IMR-90 (cell line): ENCODE measurements at regions not wholly inside any gene's neighbourhood (a gene's known extent, or its start where the extent isn't known, plus 50 kb on each side); places are given as distances from the start of the nearest gene placed in this dataset.

Experiments
- ATAC-seq: fragments of 200-7000 bp; cut with Tn5 transposase; 2 replicates; pipeline ENCODE4 v1.9.1; 2020; ENCODE audit warnings: low read depth, mild to moderate bottlenecking, moderate library complexity
- BruUV-seq: library from RNA; stranded (reverse); fragments of 400-500 nt; replicated peaks from 2 replicates; lab custom pipeline; 2021; lab: Mats Ljungman, UMichigan
- CTCF ChIA-PET: fragments of 300-600 bp; formaldehyde crosslinking; extraction: SDS; loops from one replicate; lab custom pipeline; 2021; ENCODE audit warnings: antibody characterized with exemption; lab: Yijun Ruan, JAX
- POLR2A ChIA-PET: fragments of 300-600 bp; sonication (Branson Sonifier 250); formaldehyde crosslinking; loops from one replicate; lab custom pipeline; 2022; ENCODE audit warnings: antibody characterized with exemption; ENCODE audit not compliant: unreplicated experiment; lab: Charles Lee
- DNase-seq: peaks from one replicate; pipeline ENCODE4 v3.0.0; 2013
- H2AFZ ChIP-seq: replicated peaks from 2 replicates; pipeline ENCODE3; 2013; ENCODE audit warnings: low read length, mild to moderate bottlenecking; ENCODE audit not compliant: poor library complexity
- H2AK5ac ChIP-seq: 2 replicates; pipeline ENCODE4 v1.6.1; 2013; ENCODE audit warnings: low read depth, low read length, inconsistent platforms
- H2AK9ac ChIP-seq: replicated peaks from 2 replicates; pipeline ENCODE3; 2013; ENCODE audit warnings: mild to moderate bottlenecking, low read depth, low read length, moderate library complexity; ENCODE audit not compliant: poor library complexity
- H2BK120ac ChIP-seq: 2 replicates; pipeline ENCODE4 v1.6.1; 2013; ENCODE audit warnings: low read depth, low read length, inconsistent platforms
- H2BK15ac ChIP-seq: 3 replicates; pipeline ENCODE4 v1.6.1; 2013; ENCODE audit warnings: low read depth, low read length, inconsistent platforms
- H2BK20ac ChIP-seq: 2 replicates; pipeline ENCODE4 v1.6.1; 2013; ENCODE audit warnings: low read depth, mild to moderate bottlenecking, inconsistent platforms, low read length, moderate library complexity
- H2BK5ac ChIP-seq: 2 replicates; pipeline ENCODE4 v1.6.1; 2013; ENCODE audit warnings: mild to moderate bottlenecking, low read depth, low read length, inconsistent platforms; ENCODE audit not compliant: poor library complexity, severe bottlenecking
- H3K14ac ChIP-seq: replicated peaks from 2 replicates; pipeline ENCODE4 v1.6.1; 2013; ENCODE audit warnings: low read depth, low read length, inconsistent platforms
- H3K18ac ChIP-seq: 2 replicates; pipeline ENCODE4 v1.6.1; 2013; ENCODE audit warnings: low read depth, low read length, control low read depth
- H3K23ac ChIP-seq: 2 replicates; pipeline ENCODE4 v1.6.1; 2013; ENCODE audit warnings: low read depth, low read length, inconsistent platforms
- H3K27ac ChIP-seq: 2 replicates; pipeline ENCODE4 v1.5.1; 2013; ENCODE audit warnings: mild to moderate bottlenecking, control low read depth, low read length; ENCODE audit not compliant: insufficient read depth
- H3K27me3 ChIP-seq: 2 replicates; pipeline ENCODE4 v1.6.1; 2013; ENCODE audit warnings: low read length; ENCODE audit not compliant: control insufficient read depth, insufficient read depth
- H3K36me3 ChIP-seq: 2 replicates; pipeline ENCODE4 v1.6.1; 2013; ENCODE audit warnings: low read length, mixed read lengths; ENCODE audit not compliant: control insufficient read depth, insufficient read depth
- H3K4ac ChIP-seq: 2 replicates; pipeline ENCODE4 v1.6.1; 2013; ENCODE audit warnings: low read depth, low read length, inconsistent platforms
- H3K4me1 ChIP-seq: 2 replicates; pipeline ENCODE4 v1.6.1; 2013; ENCODE audit warnings: low read length, mixed read lengths; ENCODE audit not compliant: control insufficient read depth, insufficient read depth
- H3K4me2 ChIP-seq: 2 replicates; pipeline ENCODE4 v1.6.1; 2013; ENCODE audit warnings: low read depth, mild to moderate bottlenecking, control low read depth, low read length, moderate library complexity
- H3K4me3 ChIP-seq: 2 replicates; pipeline ENCODE4 v1.5.1; 2013; ENCODE audit warnings: low read depth, mild to moderate bottlenecking, control low read depth, low read length, moderate library complexity; ENCODE audit not compliant: insufficient read depth
- H3K56ac ChIP-seq: 2 replicates; pipeline ENCODE4 v1.6.1; 2013; ENCODE audit warnings: low read length, inconsistent platforms; ENCODE audit not compliant: insufficient read depth; ENCODE audit errors: extremely low read depth
- H3K79me1 ChIP-seq, 2 experiments: 2 replicates each; pipeline ENCODE4 v1.6.1; 2013; ENCODE audit warnings: low read length in 2 of 2, inconsistent platforms in 1 of 2, low read depth in 1 of 2
- H3K9ac ChIP-seq: 2 replicates; pipeline ENCODE4 v1.6.1; 2013; ENCODE audit warnings: low read depth, low read length, control low read depth
- H3K9me1 ChIP-seq: 2 replicates; pipeline ENCODE4 v1.6.1; 2013; ENCODE audit warnings: low read length, inconsistent platforms; ENCODE audit not compliant: insufficient read depth
- H3K9me3 ChIP-seq: 2 replicates; pipeline ENCODE4 v1.6.1; 2013; ENCODE audit warnings: low read length; ENCODE audit not compliant: control insufficient read depth, insufficient read depth
- H4K20me1 ChIP-seq: 2 replicates; pipeline ENCODE4 v1.6.1; 2013; ENCODE audit warnings: low read length, inconsistent platforms; ENCODE audit not compliant: insufficient read depth
- H4K5ac ChIP-seq: 2 replicates; pipeline ENCODE4 v1.6.1; 2013; ENCODE audit warnings: mild to moderate bottlenecking, low read depth, low read length, control low read depth
- H4K8ac ChIP-seq, 2 experiments: 2 replicates each; pipeline ENCODE4 v1.6.1; 2013; ENCODE audit warnings: low read depth in 2 of 2, low read length in 2 of 2, control low read depth in 1 of 2, inconsistent platforms in 1 of 2
- H4K91ac ChIP-seq: 2 replicates; pipeline ENCODE4 v1.6.1; 2013; ENCODE audit warnings: low read depth, low read length, inconsistent platforms; ENCODE audit not compliant: insufficient read depth
- BHLHE40 ChIP-seq: fragments of 150-350 bp; IDR thresholded peaks from 2 replicates; pipeline ENCODE4 v1.6.1; 2016; ENCODE audit warnings: mild to moderate bottlenecking, low read depth, low read length
- CEBPB ChIP-seq: IDR thresholded peaks from 2 replicates; pipeline ENCODE4 v1.6.1; 2012; ENCODE audit warnings: low read depth, low read length, improper control_type of control experiment
- CHD1 ChIP-seq: IDR thresholded peaks from 2 replicates; pipeline ENCODE4 v1.6.1; 2012; ENCODE audit warnings: low read depth, low read length, improper control_type of control experiment
- MAFK ChIP-seq: IDR thresholded peaks from 2 replicates; pipeline ENCODE4 v1.6.1; 2012; ENCODE audit warnings: low read depth, low read length, improper control_type of control experiment
- MXI1 ChIP-seq: IDR thresholded peaks from 2 replicates; pipeline ENCODE4 v1.6.1; 2012; ENCODE audit warnings: low read depth, mild to moderate bottlenecking, low read length, moderate library complexity, borderline replicate concordance
- RAD21 ChIP-seq: IDR thresholded peaks from 2 replicates; pipeline ENCODE4 v1.6.1; 2012; ENCODE audit warnings: low read length, improper control_type of control experiment
- RFX5 ChIP-seq: IDR thresholded peaks from 2 replicates; pipeline ENCODE4 v1.8.0; 2012; ENCODE audit warnings: low read depth, mild to moderate bottlenecking, low read length, moderate library complexity
- SMC3 ChIP-seq: fragments of 150-350 bp; IDR thresholded peaks from 2 replicates; pipeline ENCODE4 v1.6.1; 2016; ENCODE audit warnings: low read depth, mild to moderate bottlenecking, antibody characterized with exemption, low read length, moderate library complexity
- WGBS, 2 experiments: methylation state at CpG; one replicate each; pipeline versions ENCODE4 v1.1.5 to v1.1.7; 2013; ENCODE audit warnings: missing lambda C conversion rate in 2 of 2; ENCODE audit not compliant: insufficient read length in 1 of 2; ENCODE audit errors: extremely low coverage in 2 of 2; 5-methylcytosine and 5-hydroxymethylcytosine counted together
- dilution Hi-C: fragments of 300-500 bp; cut with HindIII; formaldehyde crosslinking; loops from one replicate; pipeline ENCODE4 v1.14.3; 2018; ENCODE audit warnings: low sequenced_read_pairs; ENCODE audit not compliant: unreplicated experiment
- in situ Hi-C: fragments of 300-500 bp; cut with MboI; formaldehyde crosslinking; loops from 3 replicates; pipeline ENCODE4 v1.14.3; 2019; ENCODE audit warnings: low sequenced_read_pairs, inconsistent platforms, mixed read lengths
- intact Hi-C: fragments of 100-400 bp; cut with micrococcal nuclease; formaldehyde crosslinking; loops from 2 replicates; pipeline ENCODE4 v1.10.0; 2022

- TF ChIP-seq MAFK: no peak
- TF ChIP-seq CHD1: no peak
These were observed 94.5 kb upstream of the PTPN1 start (continued) for GRCh38 chr20:50415516-50416268.

GRCh38 chr20:50416269-50417022 is 93.7 kb upstream of the PTPN1 start:
- Histone ChIP-seq H3K27ac (peak overlapping the region; percentile 84), H3K9me1 (peaks cover 10% of the 10 kb centered on the region), H2BK120ac (peak overlapping the region; percentile 95), H2AK5ac (peak overlapping the region; percentile 97), H3K27me3 (no peaks in the 10 kb centered on the region), H3K36me3 (no peaks in the 10 kb centered on the region), H4K91ac (peak overlapping the region; percentile 95), H3K9me3 (peaks cover 9% of the 10 kb centered on the region), H2AFZ (peak overlapping the region; percentile 75), H3K4me1 (peaks cover 16% of the 10 kb centered on the region), H2BK15ac (peak overlapping the region; percentile 59; the same call in 2 of the 3 replicates), H3K23ac (peak overlapping the region; percentile 92; the same call in 1 of the 2 replicates), H3K56ac (peak overlapping the region; percentile 80), H3K4me2 (peak overlapping the region; percentile 24; the same call in 1 of the 2 replicates), H3K9ac (peak overlapping the region; percentile 34), H2BK5ac (peak overlapping the region; percentile 25), H3K18ac (peak overlapping the region; percentile 89), H4K8ac (peak overlapping the region; percentile 74 to 86), H2AK9ac (peak overlapping the region; percentile 13), H3K14ac (peak overlapping the region; percentile 85), H3K4ac (peak overlapping the region; percentile 81), H3K79me1 (peaks cover 0 to 8% of the 10 kb centered on the region in 2 experiments; a peak in 1 of 4 replicates), H4K5ac (peak overlapping the region; percentile 90), H3K4me3 (no peak overlapping the region), H2BK20ac (peak overlapping the region; percentile 89), H4K20me1 (no peaks in the 10 kb centered on the region)
- ChIA-PET POLR2A (no interaction called here), CTCF (no interaction called here)
- 100% methylated on average over 1 of the region's 14 CpGs; no CpG with 5 or more reads in 1 of the 2 experiments for WGBS, 2 experiments
- dilution Hi-C loops (no loop called here), in situ Hi-C loops (no loop called here), intact Hi-C loops (no loop called here)
- TF ChIP-seq MXI1 (no peak), CEBPB (no peak), RFX5 (no peak), SMC3 (no peak), BHLHE40 (no peak), RAD21 (no peak)
- ATAC-seq: no peak
- DNase-seq: no peak
- BruUV-seq: no TSS peak
